GM21390 (cell line): ENCODE measurements at regions not wholly inside any gene's neighbourhood (a gene's known extent, or its start where the extent isn't known, plus 50 kb on each side); places are given as distances from the start of the nearest gene placed in this dataset.
"Not testable (repeated sequence)": the region's sequence is repeated elsewhere in the genome, so short reads cannot be mapped to it uniquely, and the experiment has no call there.

Experiments
- ATAC-seq: cut with Tn5 transposase; IDR thresholded peaks from one replicate; pipeline ENCODE4 v1.9.1; 2021; ENCODE audit not compliant: unreplicated experiment

- ATAC-seq: peak; percentile 83
Observed at GRCh38 chr4:154164931-154165839, 326.4 kb downstream of the DCHS2 start.

GRCh38 chr4:154160519-154161301 is 330.9 kb downstream of the DCHS2 start:
- no peak for ATAC-seq

- no peak for ATAC-seq
Observed at GRCh38 chr4:154158361-154159155, 333.0 kb downstream of the DCHS2 start.

DNA sequence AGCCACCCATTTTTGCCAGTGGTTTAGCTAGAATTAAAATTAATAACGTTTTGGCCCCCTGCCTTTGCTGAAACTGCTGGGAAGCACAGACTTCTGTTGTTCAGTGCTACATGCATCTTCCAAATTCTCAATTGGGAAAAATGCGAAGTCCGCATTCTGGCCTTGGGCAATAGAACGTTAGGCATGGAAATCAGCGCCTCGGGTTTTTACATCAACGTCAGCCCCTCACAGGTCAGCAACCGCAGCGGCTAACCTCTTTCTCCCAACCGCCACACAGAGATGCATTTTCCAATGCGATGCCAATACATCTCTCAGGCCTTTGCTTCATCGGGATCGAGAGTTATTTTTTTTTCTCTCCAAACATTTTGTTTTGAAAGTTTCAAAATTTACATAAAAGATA is 339.1 kb downstream of the DCHS2 start:
- ATAC-seq: no peak

GRCh38 chr4:154149236-154149635 is 342.4 kb downstream of the DCHS2 start:
- not testable (repeated sequence) for ATAC-seq

GRCh38 chr4:154143720-154144119 is 347.9 kb downstream of the DCHS2 start:
- no peak for ATAC-seq

DNA sequence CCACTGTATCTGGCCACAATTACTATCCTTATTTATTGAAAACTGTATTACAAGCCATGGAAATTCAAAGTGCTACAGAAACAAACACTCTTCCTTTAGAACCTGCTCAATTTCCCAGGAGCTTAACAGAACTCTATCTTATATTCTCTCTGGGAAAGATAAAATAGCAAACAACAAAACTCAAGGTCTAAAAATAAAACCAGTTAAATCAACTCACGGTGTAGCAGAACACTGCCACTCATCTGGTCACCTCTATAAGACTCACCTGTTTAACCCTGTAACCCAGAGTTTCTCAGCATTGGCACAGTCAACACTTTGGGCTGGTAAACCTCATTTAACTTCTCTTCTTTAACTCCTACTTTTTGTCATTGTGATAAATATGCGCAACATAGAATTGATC is 348.9 kb downstream of the DCHS2 start:
- ATAC-seq: no peak

DNA sequence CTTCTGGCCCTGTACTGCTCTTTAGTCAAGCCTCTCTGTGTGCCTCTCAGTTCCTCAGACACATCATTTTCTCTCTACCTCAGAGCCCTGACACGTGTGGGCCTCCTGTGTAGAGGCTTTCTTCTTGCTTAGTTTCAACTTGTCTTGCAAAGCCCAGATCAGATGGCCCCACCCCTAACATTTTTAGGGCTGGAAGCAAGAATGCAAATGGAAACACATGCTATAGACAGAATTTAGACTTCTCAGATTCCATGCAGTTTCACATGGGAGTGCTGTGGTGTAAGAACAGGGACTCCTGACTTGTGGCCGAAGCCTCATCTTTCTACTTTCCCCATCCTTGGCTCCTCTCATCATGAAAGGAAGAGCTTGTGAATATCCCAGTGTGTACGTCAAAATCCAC is 350.7 kb downstream of the DCHS2 start:
- no peak for ATAC-seq

DNA sequence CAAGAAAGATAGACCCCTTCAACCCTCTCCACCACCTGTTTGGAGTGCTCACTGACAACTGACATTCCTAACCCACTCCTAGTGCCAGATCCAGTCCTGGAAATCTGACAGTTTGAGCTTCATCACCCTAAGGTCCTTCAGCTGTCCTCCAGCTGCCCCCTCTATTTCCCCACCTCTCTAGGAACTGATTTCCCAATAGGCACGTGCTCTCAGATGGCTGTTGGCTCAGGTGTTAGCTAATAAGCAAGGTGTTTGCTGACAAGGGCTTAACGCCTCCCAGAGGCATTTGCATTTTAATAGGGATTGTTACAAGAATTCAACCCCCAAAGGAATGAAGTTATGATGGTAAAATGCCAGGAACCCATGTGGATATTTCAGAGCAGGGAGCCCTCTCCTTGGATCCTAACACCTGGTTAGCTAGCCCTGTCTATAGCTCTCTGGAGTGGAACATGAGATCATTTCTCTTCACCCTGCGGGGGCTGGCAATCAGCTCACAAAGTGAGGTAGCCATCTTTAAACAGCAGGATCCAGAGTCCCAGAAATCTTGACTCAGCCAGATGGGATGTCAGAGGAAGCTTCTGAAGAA is 348.5 kb upstream of the SFRP2 start:
- no peak for ATAC-seq

GRCh38 chr4:154135576-154135975 is 346.7 kb upstream of the SFRP2 start:
- no peak for ATAC-seq

- no peak for ATAC-seq
Observed at GRCh38 chr4:154132406-154132805, 343.5 kb upstream of the SFRP2 start.

GRCh38 chr4:154126276-154126675 is 337.4 kb upstream of the SFRP2 start:
- no peak for ATAC-seq

DNA sequence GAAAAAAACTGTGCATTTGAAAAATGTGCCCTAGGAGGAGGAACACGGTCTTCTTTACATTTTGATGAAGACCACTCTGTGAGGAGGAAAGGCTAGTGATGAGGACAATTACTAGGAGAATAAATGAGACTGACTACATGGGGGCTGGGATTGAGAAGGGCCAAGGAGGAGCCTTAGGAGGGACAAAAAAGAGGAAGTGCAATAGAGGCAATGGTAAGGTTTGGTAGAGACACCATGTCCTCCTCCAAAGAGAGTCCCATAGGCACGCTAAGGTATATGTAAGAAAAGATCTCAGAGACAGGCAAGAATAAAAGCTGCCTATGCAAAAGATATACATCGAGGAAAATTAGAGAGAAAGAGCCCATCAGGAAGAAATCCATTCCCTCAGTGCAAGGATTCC is 336.5 kb upstream of the SFRP2 start:
- no peak for ATAC-seq

DNA sequence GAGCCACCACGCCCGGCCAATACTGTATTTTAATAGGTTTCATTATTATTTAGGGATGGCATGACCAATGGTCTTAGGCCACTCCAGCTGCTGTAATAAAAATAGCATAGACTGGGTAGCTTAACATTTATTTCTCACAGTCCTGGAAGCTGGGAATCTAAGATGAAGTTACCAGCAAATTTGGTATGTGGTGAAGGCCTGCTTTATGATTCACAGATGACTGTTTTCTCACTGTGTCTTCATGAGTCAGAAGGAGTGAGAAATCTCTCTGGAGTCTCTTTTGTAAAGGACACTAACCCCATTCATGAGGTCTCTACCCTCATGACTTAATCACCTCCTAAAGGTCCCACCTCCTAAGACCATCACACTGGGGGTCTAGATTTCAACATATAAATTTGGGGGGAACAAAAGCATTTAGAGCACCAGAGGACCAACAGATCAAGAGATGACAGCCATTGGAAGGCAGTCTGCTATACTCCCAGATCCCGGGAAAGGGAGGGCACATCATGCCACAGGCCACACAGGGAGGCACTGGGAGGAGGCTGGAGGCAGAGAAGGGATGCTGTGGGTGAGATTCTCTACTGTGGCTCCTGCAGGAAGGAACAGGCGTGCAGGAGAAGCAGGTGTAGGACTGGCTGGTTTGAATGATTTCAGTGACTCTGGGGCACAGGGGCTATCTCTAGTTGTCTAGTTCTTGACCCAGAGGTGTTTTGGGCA is 335.8 kb upstream of the SFRP2 start:
- ATAC-seq: no peak

DNA sequence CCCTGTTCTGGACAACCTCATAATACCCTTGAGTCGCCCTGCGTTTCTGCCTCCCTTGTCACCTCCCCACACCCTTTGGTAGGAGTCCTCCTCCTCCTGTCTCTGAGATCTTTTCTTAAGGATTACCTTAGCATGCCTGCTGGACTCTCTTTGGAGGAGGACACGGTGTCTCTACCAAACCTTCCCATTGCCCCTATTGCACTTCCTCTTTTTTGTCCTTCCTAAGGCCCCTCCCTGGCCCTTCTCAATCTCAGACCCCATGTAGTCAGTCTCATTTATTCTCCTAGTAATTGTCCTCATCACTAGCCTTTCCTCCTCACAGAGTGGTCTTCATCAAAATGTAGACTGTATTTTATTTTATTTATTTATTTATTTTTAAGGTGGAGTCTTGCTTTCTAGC is 335.0 kb upstream of the SFRP2 start:
- ATAC-seq: no peak

- no peak for ATAC-seq
Observed at GRCh38 chr4:154120690-154121345, 331.9 kb upstream of the SFRP2 start.

DNA sequence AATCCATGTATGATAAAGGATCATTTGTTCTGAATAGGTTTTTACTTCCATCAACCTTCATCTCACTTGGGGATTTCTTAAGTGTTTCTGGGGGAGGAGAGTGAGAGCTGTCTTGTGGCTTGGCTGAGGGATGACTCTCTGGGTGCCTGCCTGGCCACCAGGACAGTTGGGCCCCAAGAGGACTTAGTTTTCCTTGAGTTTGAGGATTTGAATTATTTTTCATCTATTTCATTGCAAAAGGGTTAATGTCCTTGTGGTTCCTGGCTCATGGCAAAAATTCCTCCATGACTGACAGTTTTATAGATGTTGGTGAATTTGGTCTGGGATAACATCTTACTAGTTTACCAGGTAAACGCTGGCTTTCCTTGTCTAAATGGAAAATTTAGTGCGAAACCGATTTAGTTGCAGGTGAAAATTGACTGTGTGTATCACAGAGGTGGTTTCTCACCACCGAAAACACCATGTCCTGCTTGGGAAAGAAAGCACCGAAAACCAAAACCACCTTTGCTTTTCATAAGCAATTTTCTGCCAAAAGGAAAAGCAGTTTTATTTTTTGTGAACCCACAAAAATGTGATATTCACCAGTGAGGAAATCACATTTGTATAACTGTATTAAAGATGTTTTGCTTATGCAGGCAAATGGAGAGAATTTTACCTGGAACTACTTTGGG is 331.3 kb upstream of the SFRP2 start:
- ATAC-seq: no peak

- no peak for ATAC-seq
Observed at GRCh38 chr4:154119317-154119716, 330.4 kb upstream of the SFRP2 start.

DNA sequence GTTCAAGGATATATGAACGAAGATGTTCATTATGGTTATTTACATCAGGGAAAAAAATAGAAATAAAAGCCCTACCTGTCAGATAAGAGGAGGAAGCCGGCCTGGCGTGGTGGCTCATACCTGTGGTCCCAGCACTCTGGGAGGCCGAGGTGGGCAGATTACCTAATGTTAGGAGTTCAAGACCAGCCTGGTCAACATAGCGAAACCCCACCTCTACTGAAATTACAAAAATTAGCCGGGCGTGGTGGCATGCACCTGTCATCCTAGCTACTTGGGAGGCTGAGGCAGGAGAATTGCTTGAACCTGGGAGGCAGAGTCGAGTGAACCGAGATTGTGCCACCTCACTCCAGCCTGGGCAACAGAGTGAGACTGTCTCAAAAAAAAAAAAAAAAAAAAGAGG is 328.8 kb upstream of the SFRP2 start:
- not testable (repeated sequence) for ATAC-seq
